Body of pancreas (tissue), 4 donors: ENCODE measurements at regions not wholly inside any gene's neighbourhood (a gene's known extent, or its start where the extent isn't known, plus 50 kb on each side); places are given as distances from the start of the nearest gene placed in this dataset.

ENCODE experiments used
- ATAC-seq: fragments of 150-250 bp; one replicate; pipeline ENCODE4 v1.9.1; 2016
- DNase-seq, 4 donors: peaks; one replicate each; pipeline ENCODE4 v3.0.0-alpha.2; 2019
- H3K27ac ChIP-seq, 4 donors: fragments of 200-600 bp; sonication (generic); 1 replicate in 3 of 4; 2 replicates in 1 of 4; pipeline versions ENCODE4 v1.5.1 to v1.6.1; 2016 to 2019; ENCODE audit warnings: mild to moderate bottlenecking in 1 of 4, mixed read lengths in 1 of 4, moderate library complexity in 1 of 4
- H3K27me3 ChIP-seq, 2 donors: fragments of 200-600 bp; sonication (generic); one replicate each; pipeline ENCODE4 v1.6.0; 2016; ENCODE audit warnings: mild to moderate bottlenecking in 1 of 2
- H3K36me3 ChIP-seq, 2 donors: fragments of 200-600 bp; sonication (generic); replicated peaks in 1 of 2; 2 replicates each; pipeline ENCODE4 v1.5.1; 2016; ENCODE audit warnings: low read depth in 2 of 2; ENCODE audit not compliant: insufficient read depth in 1 of 2
- H3K4me1 ChIP-seq: fragments of 200-600 bp; sonication (generic); one replicate; pipeline ENCODE4 v1.6.0; 2016
- H3K4me3 ChIP-seq, 2 donors: fragments of 200-600 bp; sonication (generic); 1 replicate in 1 of 2; 2 replicates in 1 of 2; pipeline ENCODE4 v1.5.1; 2016 to 2019
- H3K9me3 ChIP-seq, 3 donors: fragments of 200-600 bp; sonication (generic); 1 replicate in 2 of 3; 2 replicates in 1 of 3; pipeline ENCODE4 v1.5.1; 2016
- POLR2A ChIP-seq, 3 donors: fragments of 450-650 bp; IDR thresholded peaks; one replicate each; pipeline ENCODE4 v1.6.1; 2016; ENCODE audit warnings: antibody characterized with exemption in 3 of 3, mild to moderate bottlenecking in 2 of 3
- WGBS, 2 donors: methylation state at CpG; one replicate each; pipeline ENCODE4 v1.1.5; 2017; 5-methylcytosine and 5-hydroxymethylcytosine counted together
- intact Hi-C: fragments of 100-400 bp; cut with DNase I; formaldehyde crosslinking; loops from one replicate; pipeline ENCODE4 v1.15.1; 2023
- TF ChIP-seq, protein P1 (sequence below), 7 experiments: fragments of 450-650 bp in 4 of 7; fragments of 200-600 bp in 3 of 7; sonication (generic) in 3 of 7; IDR thresholded peaks; one replicate each; pipeline ENCODE4 v1.5.1; 2016 to 2019; ENCODE audit warnings: antibody characterized with exemption in 7 of 7

GRCh38 chr14:101407328-101407727 lies 154.0 kb upstream of the DIO3 start:
- 86 to 95% methylated on average over 5 to 8 of the region's 8 CpGs for WGBS, 2 donors
- TF ChIP-seq, protein P1, sequence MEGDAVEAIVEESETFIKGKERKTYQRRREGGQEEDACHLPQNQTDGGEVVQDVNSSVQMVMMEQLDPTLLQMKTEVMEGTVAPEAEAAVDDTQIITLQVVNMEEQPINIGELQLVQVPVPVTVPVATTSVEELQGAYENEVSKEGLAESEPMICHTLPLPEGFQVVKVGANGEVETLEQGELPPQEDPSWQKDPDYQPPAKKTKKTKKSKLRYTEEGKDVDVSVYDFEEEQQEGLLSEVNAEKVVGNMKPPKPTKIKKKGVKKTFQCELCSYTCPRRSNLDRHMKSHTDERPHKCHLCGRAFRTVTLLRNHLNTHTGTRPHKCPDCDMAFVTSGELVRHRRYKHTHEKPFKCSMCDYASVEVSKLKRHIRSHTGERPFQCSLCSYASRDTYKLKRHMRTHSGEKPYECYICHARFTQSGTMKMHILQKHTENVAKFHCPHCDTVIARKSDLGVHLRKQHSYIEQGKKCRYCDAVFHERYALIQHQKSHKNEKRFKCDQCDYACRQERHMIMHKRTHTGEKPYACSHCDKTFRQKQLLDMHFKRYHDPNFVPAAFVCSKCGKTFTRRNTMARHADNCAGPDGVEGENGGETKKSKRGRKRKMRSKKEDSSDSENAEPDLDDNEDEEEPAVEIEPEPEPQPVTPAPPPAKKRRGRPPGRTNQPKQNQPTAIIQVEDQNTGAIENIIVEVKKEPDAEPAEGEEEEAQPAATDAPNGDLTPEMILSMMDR (IDR thresholded peaks at IDR 0.05): no peak
- no peak for TF ChIP-seq POLR2A (IDR thresholded peaks at IDR 0.05)
- no peaks in the 10 kb centered on the region for H3K9me3 ChIP-seq
- H3K27ac ChIP-seq: no peak overlapping the region
- intact Hi-C loops: no loop called here
- no peak for ATAC-seq
- peaks cover 9% of the 10 kb centered on the region for H3K4me1 ChIP-seq
- no peak overlapping the region for H3K4me3 ChIP-seq
- no peak for DNase-seq
- no peaks in the 10 kb centered on the region for H3K27me3 ChIP-seq
- H3K36me3 ChIP-seq: no peaks in the 10 kb centered on the region

DNA sequence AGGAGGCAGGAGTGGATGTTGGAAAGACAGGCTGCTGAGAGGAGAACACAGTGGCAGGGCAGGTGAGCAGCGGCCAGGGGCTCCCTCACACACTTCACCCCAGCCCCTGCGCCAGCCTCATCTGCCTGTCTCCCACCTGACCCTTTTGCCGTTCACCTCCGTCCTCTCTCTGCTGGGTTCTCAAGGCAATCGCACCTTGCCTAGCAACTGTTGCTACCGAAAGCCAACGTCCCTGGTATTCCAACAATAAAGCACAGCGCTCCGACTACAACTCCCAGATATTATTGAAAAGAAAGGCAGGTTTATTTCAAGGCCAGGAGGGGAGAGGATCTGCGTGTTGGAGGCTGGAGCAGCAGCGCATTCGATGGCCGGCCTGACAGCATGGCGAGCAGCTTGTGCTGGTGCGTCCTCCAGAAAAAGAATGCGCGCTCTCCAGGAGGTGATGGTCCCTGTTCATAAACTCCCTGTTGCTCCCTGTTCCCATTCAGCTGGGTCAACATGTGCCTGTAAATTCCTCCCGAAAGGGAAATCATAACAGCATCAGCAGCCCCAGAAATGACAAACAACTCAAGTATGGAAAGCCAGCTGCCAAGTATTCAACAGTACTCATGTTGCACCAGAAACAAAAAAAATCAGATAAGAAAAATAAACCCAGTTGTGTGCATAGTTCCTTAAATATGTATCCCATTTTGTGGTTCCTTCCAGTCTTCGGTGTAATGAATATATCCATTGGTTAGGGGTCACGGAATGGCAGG lies 153.0 kb upstream of the DIO3 start:
- no peak for TF ChIP-seq POLR2A (IDR thresholded peaks at IDR 0.05)
- TF ChIP-seq, protein P1 (IDR thresholded peaks at IDR 0.05): no peak
- Histone ChIP-seq H3K36me3 (no peaks in the 10 kb centered on the region), H3K9me3 (no peaks in the 10 kb centered on the region), H3K27me3 (no peaks in the 10 kb centered on the region), H3K4me1 (peaks cover 18% of the 10 kb centered on the region), H3K4me3 (no peak overlapping the region), H3K27ac (no peak overlapping the region)
- ATAC-seq (peak; percentile 63), DNase-seq (no peak)
- intact Hi-C loops: no loop called here
- WGBS, 2 donors: 77 to 84% methylated on average over 20 of the region's 20 CpGs

DNA sequence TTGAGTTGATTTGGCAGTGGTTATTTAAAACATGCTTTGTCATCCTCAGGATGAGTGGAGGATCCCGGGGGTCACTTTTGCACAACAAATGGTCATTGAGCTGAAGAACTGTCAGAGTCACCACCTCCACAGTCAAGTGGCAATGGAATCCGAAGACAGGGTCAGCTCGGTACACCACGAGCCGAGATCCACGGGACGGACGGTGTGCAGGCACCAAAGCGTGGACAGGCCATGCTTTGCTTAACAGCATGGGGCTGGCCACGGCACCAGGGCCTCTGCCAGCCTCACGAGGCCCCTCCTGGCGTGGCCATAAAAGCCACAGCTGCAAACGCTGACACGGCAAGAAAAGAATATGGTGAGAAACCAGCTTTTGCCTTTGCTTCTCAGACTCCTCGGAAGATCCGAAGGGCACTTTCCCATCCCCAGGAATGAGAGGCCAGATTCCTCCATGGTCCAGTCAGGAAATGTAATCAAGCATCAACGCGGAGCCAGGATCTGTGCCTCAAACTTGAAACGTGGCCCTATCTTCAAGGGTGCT lies 152.2 kb upstream of the DIO3 start:
- H3K4me3 ChIP-seq: no peak overlapping the region
- H3K27me3 ChIP-seq: no peaks in the 10 kb centered on the region
- no peak for TF ChIP-seq POLR2A (IDR thresholded peaks at IDR 0.05)
- TF ChIP-seq, protein P1 (IDR thresholded peaks at IDR 0.05): no peak
- H3K9me3 ChIP-seq: no peaks in the 10 kb centered on the region
- H3K36me3 ChIP-seq: no peaks in the 10 kb centered on the region
- no peak for DNase-seq
- H3K4me1 ChIP-seq: peaks cover 21% of the 10 kb centered on the region
- intact Hi-C loops: no loop called here
- ATAC-seq: no peak
- 90 to 91% methylated on average over 19 of the region's 19 CpGs for WGBS, 2 donors
- H3K27ac ChIP-seq: no peak overlapping the region

DNA sequence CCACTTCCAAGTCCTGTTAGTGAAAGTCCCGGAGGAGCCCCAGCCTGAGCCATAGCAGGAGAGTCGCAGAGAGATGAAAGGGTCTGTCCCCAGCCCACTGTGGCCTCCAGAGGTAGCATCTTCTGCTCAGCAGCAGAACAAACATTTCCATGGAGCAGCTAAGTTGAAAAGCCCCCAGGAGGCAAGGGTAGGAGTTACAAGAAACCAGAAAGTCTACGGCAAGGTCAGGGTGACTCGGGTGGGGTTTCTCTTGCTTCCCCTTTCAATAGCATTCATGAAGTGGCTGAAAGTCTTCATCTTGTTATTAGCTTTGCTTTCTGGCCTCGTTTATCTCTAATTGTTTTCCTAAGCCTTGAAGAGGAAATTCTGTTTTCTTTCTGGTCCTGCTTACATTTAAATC lies 151.2 kb upstream of the DIO3 start:
- no peaks in the 10 kb centered on the region for H3K36me3 ChIP-seq
- TF ChIP-seq, protein P1 (IDR thresholded peaks at IDR 0.05): no peak
- no peak for TF ChIP-seq POLR2A (IDR thresholded peaks at IDR 0.05)
- H3K4me3 ChIP-seq: no peak overlapping the region
- intact Hi-C loops: no loop called here
- DNase-seq: no peak
- H3K4me1 ChIP-seq: peaks cover 21% of the 10 kb centered on the region
- H3K27ac ChIP-seq: no peak overlapping the region
- ATAC-seq: no peak
- no peaks in the 10 kb centered on the region for H3K27me3 ChIP-seq
- 56 to 66% methylated on average over 5 of the region's 5 CpGs for WGBS, 2 donors
- no peaks in the 10 kb centered on the region for H3K9me3 ChIP-seq

DNA sequence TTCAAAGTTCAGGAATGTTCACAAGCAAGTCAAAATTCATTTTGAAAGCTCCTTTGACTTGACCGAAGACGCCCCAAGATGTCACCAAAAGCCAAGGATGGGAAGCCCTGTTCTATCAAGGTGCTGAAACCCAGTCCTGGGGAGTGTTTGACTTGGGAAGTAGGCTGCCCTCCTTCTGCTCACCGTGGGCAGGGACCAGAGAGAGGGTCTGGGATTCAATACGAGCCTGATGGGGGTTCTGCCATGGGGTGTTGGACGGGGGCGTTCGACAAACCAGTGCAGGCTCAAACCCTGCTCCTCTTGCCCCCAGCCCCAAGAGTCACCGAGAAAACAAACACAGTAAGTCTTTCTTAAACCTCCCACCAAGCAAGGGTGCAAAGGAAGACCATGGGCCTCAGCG lies 150.1 kb upstream of the DIO3 start:
- H3K9me3 ChIP-seq: no peaks in the 10 kb centered on the region
- TF ChIP-seq POLR2A (IDR thresholded peaks at IDR 0.05): no peak
- TF ChIP-seq, protein P1 (IDR thresholded peaks at IDR 0.05): no peak
- no peak overlapping the region for H3K4me3 ChIP-seq
- no peak overlapping the region for H3K27ac ChIP-seq
- DNase-seq (no peak), ATAC-seq (no peak)
- no peaks in the 10 kb centered on the region for H3K27me3 ChIP-seq
- WGBS, 2 donors: 89 to 91% methylated on average over 9 of the region's 9 CpGs
- H3K36me3 ChIP-seq: no peaks in the 10 kb centered on the region
- intact Hi-C loops: no loop called here
- H3K4me1 ChIP-seq: peaks cover 21% of the 10 kb centered on the region
